GM19328 (cell line): ENCODE measurements at regions not wholly inside any gene's neighbourhood (a gene's known extent, or its start where the extent isn't known, plus 50 kb on each side); places are given as distances from the start of the nearest gene placed in this dataset.

Source experiments
- ATAC-seq: cut with Tn5 transposase; IDR thresholded peaks from one replicate; pipeline ENCODE4 v1.9.1; 2021; ENCODE audit warnings: mild to moderate bottlenecking, moderate library complexity; ENCODE audit not compliant: unreplicated experiment

DNA sequence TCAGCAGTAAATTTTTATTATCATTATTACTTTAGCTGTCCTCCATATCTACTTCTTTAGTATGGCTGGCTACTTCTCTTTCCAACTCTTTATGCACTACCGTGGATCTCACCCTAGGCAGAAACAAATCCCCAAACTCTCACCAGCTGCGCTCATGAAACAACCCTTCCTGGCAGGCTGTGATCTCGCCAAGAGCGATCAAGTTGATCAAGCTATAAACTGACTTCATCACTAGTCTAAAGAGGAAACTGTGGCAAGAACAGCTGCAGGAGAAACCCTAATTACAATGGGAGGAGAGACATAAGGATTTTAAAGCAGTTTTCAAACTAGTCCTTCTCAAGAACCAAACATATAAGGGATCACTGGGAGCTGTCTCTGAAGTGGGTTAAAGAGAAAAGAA lies 160.5 kb upstream of the PRSS58 start:
- no peak for ATAC-seq

DNA sequence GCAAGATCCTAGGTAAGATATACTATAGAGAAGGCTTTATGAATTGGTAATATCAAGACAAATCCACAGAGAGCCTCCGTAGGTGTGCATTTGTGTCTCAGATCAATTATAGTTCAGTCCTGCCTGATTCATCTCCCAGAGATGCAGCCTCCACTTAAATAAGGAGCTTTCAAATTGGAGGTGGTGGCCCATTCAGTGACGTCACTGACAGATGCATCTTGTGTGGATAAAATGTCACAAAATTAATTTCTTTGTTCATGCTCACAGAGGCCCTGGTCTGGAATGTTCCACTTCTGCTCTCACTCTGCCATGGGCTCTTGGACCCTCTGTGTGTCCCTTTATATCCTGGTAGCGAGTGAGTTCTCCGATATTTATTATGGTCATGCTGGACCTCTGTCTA lies 157.1 kb upstream of the PRSS58 start:
- no peak for ATAC-seq

DNA sequence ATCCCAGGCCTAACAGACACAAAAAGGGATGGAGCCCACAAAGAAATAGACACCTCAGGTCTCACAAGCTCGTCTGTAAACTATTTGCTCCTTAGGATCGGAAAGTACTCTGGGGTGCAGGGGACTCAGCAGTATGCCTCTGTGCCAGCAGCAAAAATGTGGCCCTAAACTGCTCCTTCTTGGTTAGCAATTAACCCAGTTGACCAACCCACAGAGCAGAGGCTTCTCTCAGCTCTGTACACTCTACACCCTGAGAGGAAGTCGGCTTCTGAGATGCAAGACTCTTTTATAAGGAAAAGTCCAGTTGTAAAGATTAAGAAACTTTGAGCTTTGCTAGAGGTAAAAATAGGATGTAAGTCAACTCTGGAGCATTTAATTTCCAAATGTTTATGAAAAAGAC lies 156.3 kb upstream of the PRSS58 start:
- no peak for ATAC-seq

DNA sequence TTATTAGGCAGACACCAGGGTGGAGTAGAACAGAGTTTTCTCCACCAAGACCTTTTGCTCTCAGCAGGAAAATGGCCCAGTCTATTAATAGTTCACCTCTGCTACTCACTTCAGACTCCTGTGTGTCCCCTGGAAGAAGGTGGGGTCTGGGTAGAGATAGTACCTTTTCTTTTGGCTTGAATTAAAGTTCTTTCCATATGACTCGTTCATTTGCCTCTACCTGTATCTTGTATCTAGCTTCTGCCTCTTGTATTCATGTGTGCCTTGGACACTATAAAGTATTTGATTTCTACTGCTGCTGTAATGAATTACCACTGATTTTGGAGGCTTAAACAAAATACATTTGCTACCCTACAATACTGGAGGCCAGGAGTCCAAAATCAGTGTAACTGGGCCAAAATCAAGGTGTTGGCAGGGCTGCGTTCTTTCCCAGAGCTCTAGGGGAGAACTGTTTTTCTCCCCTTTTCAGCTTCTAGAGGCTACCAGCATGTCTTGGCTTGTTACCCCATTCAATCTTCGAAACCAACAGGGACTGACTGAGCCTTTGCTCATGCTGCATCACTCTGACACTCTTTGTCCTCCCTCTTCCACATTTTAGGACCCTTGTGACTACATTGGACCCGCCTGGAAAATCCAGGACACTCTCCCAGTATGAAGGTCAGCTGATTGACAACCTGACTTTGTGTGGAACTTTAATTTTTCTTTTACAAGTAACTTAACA lies 155.6 kb upstream of the PRSS58 start:
- ATAC-seq: no peak

DNA sequence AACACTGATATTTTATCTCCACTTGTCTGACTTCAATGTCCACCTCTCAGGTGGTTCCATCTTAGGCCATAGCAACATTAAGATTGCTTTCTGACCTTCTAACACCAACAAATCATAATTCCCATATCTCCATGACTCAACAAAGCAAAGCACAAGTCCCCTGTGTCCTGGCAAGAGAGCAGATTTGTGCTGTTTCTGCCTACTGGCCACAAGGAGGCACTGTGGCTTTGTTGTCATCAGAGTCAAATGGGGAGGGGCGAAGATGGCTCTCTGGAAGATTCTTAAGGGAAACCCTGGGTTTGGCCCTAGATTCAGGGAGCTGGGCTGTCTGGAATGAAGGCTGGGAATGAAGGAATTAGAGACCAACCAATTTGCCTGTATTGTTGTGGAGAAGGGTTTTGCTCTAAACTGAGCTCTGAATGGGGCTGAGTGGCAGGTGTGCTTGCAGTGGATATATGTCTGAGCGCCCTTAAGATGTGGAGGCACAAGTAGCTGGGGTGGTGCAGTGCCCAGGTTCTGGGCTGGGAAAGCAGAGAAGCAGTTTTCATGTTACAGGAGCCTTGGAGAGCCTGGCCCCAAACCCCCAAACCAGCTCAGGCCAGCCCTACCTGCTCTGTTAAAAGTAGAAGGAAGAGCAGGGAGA lies 154.8 kb upstream of the PRSS58 start:
- peak; percentile 80 for ATAC-seq

DNA sequence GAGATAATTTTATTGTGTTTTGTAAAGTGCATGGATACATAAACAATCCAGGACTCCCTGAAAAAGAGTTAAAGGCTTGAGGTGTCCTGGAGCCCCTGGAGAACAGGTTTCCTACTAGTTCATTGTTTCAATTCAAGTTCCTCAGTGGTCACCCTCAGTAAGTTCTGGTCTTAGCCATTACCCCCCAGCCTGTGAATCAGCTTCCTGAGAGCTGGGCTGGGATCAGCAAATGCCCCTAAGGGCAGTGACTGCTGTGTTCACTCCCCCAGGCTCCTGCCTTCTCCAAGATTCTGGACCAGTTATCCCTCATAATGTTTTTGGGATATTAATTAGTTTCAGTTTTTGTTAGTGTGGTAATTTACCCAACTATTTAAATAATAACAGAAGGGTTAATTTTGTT lies 151.6 kb upstream of the PRSS58 start:
- no peak for ATAC-seq

DNA sequence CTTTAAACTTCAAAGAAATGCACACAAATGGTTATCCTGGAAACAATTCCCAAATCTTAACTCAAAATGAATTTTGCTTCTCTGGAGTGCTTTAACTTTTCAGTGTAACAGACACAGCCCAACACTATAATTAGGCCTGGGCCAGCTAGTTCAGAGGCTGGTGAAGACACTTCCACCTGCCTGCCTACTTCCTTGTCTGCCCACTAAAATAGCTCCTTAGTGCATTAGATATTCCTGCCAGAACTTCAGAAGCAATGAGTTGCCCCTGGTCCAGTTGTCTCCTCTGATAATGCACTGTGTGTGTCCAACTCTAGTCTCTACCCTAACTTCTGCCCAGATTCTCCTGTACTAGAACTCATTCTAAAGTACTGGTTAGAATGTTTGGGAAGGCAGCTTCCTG lies 150.9 kb upstream of the PRSS58 start:
- no peak for ATAC-seq

DNA sequence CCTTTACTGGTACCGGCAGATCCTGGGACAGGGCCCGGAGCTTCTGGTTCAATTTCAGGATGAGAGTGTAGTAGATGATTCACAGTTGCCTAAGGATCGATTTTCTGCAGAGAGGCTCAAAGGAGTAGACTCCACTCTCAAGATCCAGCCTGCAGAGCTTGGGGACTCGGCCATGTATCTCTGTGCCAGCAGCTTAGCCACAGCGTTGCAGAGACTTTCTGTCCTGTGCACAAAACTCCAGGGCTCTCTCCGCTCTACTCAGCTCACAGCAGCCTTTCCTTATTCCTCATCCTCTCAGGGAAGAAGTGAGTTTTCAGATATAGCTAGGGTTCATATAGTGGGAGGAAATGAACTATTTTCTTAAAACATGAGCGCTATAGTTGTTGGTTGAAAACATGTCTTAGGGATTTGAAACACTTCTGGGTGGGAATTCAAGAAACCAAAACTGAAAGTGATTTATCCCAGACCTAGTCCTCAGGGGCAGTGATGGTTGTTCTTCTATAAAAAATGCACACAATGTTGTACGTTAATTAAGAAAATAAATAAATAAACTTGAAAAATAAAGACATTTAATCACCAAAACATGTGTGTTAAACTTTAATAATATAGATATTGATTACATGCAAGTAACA lies 150.2 kb upstream of the PRSS58 start:
- ATAC-seq: no peak

DNA sequence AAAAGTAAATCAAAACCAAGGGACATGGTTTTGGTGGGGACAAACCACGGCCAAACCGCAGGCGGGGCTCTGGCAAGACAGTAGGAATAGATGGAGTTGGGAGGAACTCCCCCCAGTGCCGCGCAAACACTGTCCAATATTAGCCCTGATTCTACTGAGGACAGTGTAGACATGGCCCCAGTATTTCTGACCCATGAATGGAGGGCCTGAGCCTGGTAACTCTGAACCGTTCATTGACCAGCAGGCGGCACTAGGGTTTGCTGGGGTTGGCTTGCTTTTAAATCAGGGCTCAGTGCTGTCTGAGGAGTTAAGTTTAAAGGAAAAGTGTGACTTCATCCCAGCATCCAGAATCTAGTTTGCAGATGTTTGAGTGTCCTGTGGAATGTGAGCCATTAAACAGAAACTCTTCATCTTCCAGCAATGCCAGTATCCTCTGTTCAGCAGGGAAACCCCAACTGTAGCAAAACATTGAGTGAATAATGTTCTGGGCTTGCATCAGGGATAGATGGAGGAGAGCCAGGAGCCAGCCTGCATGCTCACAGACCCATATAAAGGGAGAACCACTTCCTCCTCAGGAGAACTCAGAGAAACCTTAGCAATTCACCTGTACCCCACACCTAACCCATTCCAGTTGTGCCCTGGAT lies 147.4 kb upstream of the PRSS58 start:
- no peak for ATAC-seq

DNA sequence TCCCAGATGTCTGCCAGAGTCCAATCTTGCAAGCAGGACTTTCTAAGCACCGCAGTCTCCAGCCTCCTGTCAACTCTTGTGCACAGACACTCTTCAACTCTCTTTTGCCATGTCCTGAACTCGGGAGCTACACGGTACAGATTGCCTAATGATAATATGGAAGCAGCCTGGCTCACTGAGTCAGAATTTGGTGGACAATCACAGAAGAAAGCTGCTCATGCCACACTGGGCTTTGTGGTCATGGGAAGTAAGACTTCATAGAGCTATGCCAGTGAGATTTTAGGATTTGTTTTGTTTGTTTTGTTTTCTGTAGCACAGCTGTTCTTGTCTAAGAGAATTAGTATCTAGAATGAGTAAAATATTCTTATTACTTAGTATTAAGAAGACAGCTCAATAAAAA lies 144.1 kb upstream of the PRSS58 start:
- ATAC-seq: no peak

DNA sequence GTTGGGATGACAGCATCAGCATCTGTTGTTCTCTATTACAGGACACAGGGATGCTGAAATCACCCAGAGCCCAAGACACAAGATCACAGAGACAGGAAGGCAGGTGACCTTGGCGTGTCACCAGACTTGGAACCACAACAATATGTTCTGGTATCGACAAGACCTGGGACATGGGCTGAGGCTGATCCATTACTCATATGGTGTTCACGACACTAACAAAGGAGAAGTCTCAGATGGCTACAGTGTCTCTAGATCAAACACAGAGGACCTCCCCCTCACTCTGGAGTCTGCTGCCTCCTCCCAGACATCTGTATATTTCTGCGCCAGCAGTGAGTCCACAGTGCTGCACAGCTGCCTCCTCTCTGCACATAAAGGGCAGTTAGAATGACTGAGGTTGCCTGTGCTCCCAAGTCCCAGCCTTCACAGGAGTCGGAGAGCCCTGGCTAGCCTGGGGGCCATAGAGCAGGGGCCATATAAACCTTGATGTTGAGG lies 142.2 kb upstream of the PRSS58 start:
- ATAC-seq: no peak

DNA sequence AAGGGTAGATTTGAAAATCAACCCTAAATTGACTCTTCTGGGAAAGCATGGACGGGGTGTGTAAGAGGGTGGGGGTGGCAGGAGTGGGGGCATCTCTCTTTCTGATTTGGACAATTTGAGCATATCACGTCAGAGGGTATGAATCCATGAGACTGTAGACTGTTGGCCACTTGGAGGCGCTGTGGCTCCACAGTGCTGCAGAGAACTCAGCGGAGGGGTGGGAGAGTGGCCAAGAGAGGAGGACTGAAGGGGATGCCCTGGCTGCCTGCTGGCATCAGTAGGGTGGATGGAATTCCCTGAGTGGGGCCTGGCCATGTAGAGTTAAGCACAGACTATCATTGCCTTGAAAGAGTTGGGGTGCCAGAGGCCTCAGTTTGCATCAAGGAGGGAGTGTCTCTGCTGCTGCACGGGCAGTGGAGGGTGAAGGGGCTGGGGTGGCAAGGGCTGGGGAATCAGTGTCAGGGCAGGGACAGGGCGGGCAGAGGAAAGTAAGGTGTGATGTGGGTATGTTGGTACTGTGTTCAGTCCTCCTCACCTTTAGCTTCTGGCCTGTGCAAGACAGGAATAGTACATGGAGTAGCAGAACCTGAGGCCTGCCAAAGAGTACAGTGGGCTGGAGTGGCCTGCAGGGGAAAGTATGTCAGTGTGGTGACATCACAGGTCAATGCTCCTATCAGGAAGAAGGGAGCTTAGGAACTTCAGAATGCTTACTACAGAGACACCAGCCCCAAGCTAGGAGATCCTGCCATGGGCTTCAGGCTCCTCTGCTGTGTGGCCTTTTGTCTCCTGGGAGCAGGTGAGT lies 133.5 kb upstream of the PRSS58 start:
- ATAC-seq: no peak

DNA sequence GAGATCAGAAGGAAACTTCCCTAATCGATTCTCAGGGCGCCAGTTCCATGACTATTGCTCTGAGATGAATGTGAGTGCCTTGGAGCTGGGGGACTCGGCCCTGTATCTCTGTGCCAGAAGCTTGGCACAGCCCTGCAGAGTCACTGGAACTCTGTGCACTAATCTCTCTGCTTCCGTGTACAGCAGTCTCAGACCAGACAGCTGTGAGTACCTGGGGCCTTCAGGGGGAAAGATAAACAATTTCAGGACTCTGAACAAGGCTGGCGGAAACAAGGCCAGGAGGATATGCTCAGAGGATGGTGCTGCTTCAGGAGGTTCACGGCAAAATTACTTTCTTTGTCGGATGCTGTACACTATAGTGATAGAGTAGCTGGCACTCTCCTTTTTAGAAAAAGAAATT lies 131.7 kb upstream of the PRSS58 start:
- no peak for ATAC-seq

DNA sequence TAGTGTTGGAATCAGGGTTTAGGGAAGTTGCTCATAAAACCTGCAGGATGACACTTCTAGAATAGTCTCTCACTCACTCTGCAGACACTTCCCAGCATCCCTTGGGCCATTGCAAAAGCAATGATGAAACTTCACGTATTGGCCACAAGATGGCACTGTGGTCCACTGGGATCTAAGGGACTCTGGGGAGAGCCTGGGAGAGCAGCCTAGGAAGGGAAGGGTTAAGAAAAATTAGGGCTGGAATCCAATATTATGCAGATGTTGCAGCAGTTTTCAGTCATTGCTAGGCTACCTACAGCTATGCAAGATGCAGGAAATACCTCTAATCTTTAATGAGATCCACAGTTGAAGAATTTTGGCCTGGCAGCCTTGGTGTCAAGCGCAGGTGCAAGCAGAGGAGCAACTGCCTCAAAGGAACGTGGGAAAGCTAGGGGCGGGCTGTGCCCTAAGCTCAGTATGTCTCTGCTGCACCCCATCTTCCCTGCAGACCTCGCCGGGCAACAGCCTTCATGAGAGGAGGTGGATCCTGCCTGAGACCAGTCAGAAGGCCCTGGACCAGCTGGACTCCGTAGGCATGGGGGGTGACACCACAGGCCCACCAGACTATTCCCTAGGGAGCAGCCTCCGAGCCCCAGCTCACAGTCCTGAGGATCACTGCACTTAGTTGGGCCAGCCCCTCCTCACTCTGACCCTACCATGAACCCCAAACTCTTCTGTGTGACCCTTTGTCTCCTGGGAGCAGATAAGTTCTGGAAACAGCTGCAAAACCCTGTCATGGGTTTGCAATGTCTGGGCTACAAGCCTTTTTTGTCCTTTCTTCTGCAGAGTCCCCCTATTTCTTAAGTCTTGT lies 127.9 kb upstream of the PRSS58 start:
- peak; percentile 60 for ATAC-seq

DNA sequence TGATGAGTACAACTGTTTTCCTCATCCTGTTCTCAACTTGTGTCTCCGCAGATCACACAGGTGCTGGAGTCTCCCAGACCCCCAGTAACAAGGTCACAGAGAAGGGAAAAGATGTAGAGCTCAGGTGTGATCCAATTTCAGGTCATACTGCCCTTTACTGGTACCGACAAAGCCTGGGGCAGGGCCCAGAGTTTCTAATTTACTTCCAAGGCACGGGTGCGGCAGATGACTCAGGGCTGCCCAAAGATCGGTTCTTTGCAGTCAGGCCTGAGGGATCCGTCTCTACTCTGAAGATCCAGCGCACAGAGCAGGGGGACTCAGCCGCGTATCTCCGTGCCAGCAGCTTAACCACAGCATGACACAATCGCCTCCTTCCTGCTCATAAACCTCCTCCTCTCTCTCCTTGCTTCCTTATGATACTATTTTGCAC lies 126.7 kb upstream of the PRSS58 start:
- no peak for ATAC-seq

DNA sequence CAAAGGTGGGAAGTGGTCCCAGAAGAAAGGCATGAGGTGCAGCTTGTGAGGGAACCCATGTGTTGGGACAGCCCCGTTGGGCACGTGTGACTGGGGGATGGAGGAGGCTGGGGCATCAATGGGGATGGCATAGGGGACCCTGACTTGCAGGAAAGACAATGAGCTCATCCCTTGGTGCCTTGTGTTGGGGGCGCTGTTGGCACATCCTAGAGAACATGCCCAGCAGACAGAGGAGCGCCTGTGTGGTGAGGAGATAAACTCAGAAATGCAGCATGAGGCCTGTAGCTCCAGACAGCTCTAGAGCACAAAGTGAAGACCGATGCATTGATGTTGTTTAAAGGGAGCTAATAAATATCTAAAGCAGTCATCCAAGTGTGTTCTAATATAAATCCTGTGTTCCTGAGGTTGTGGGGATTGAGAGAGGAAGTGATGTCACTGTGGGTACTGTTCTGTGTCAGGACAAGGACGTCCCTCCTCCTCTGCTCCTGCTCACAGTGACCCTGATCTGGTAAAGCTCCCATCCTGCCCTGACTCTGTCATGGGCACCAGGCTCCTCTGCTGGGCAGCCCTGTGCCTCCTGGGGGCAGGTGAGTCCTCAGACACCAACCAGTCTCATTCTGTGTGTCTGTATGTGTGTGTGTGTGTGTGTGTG lies 126.1 kb upstream of the PRSS58 start:
- no peak for ATAC-seq

DNA sequence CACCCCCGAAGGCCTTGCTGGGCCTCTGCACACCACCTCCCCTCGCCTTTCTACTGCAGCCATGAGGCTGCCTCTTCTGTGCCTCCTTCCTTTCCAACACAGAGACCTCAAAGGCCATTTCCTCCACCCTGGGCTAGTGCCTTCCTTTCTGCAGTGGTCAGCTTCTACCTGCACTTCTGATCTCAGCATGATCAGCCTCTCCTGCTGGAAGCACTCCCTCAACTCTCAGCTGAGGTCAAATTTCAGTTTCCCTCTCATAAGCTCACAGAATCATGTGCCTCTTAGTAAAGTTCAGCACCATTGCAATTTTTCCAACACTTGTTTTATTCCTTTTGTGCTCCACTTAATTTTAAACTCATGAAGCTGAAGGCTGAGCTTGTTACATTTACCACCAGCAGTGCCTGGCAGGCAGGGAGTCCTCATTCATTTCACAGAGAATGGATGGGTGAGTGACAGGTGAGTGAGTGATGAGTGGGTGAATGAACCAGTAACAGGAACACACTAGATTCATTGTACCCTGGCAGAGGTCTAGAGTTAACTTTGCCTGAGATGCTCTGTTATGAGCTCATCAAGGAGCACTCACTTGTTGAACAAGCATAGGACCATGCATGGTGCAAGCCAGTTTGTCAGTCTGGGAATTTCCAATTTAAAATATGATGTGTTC lies 124.0 kb upstream of the PRSS58 start:
- no peak for ATAC-seq

DNA sequence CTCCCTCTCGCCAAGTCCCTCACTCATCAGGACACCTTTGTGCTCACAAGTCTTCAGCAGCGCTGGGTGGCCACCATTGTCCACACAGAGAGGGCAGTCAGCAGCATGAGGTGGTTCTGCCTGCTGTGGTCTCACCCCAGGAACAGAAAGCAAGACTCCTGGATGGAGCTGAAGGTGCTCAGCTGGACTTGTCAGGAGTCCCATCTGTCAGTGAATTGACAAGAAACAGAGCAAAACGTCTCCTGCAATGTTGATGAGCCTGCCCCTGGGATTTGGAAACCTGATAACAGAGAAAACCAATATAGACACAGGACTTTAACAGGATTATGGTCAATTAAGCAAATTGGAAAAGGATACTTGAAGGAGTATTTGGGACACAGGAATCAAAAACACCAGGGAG lies 122.2 kb upstream of the PRSS58 start:
- no peak for ATAC-seq
